ENCODE measurements at regions not wholly inside any gene's neighbourhood (a gene's known extent, or its start where the extent isn't known, plus 50 kb on each side); places are given as distances from the start of the nearest gene placed in this dataset.

DNA sequence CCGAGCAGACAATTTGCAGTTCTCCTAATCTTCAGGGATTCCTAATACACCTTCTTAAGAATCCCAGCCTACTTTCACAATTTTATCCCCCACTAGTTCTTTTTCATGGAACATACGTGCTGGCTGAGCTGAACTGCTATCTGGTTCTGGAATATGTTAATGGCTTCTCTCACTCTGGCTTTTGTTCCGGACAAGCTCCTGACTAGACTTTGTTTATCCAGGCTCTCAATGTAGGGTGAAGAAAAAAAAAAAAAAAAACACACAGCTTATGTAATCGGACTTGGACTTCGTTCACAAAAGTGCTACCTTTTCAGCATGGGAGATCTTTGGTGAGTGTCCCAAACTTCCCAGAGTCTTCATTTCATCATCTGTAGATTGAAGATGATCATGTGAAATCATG is 555.4 kb upstream of the CPEB2 start:
- Histone ChIP-seq H3K36me3 (ENCODE audit: control insufficient read depth in 2 of 3, insufficient read depth in 3 of 3, low read length in 3 of 3) (no peaks in the 10 kb centered on the region), H3K4me1 (ENCODE audit: control insufficient read depth in 2 of 3, insufficient read depth in 2 of 3, low read depth in 1 of 3, low read length in 3 of 3) (no peaks in the 10 kb centered on the region), H3K9me3 (ENCODE audit: control insufficient read depth in 2 of 3, insufficient read depth in 1 of 3, low read length in 3 of 3) (no peaks in the 10 kb centered on the region), H3K27me3 (ENCODE audit: control insufficient read depth, insufficient read depth, low read length) (no peaks in the 10 kb centered on the region), H3K27ac (ENCODE audit: low read depth in 2 of 2, low read length in 2 of 2) (no peak overlapping the region), H3K9ac (ENCODE audit: low read length in 3 of 3) (no peak overlapping the region), H3K4me3 (ENCODE audit: low read length in 3 of 3) (no peak overlapping the region)
- DNase-seq (no peak), FAIRE-seq (no peak)
- TF ChIP-seq, protein P1, sequence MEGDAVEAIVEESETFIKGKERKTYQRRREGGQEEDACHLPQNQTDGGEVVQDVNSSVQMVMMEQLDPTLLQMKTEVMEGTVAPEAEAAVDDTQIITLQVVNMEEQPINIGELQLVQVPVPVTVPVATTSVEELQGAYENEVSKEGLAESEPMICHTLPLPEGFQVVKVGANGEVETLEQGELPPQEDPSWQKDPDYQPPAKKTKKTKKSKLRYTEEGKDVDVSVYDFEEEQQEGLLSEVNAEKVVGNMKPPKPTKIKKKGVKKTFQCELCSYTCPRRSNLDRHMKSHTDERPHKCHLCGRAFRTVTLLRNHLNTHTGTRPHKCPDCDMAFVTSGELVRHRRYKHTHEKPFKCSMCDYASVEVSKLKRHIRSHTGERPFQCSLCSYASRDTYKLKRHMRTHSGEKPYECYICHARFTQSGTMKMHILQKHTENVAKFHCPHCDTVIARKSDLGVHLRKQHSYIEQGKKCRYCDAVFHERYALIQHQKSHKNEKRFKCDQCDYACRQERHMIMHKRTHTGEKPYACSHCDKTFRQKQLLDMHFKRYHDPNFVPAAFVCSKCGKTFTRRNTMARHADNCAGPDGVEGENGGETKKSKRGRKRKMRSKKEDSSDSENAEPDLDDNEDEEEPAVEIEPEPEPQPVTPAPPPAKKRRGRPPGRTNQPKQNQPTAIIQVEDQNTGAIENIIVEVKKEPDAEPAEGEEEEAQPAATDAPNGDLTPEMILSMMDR (IDR thresholded peaks at IDR 0.05; ENCODE audit: borderline replicate concordance, extremely low read depth, insufficient read depth): no peak
- intact Hi-C loops (cut with DNase I): no loop called here

DNA sequence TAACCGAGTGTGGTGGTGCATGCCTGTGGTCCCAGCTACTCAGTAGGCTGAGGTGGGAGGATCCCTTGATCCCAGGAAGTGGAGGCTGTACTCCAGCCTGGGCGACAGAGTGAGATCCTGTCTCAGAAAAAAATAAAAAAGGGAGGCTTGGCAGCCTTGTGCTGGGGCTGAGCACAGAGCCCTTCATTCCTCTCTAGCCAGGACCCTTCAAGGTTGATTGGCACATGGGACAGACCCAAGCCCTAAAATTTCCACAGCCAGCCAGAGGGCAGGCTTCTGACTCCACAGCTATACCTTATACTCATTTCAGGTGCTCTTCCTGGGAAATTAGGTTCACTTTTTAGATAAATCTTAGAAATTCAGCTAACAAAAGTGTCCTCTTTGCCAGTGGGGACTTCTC is 553.0 kb upstream of the CPEB2 start:
- Histone ChIP-seq H3K9me3 (ENCODE audit: control insufficient read depth in 2 of 3, insufficient read depth in 1 of 3, low read length in 3 of 3) (no peaks in the 10 kb centered on the region), H3K27ac (ENCODE audit: low read depth in 2 of 2, low read length in 2 of 2) (no peak overlapping the region), H3K4me3 (ENCODE audit: low read length in 3 of 3) (no peak overlapping the region), H3K4me1 (ENCODE audit: control insufficient read depth in 2 of 3, insufficient read depth in 2 of 3, low read depth in 1 of 3, low read length in 3 of 3) (no peaks in the 10 kb centered on the region), H3K9ac (ENCODE audit: low read length in 3 of 3) (no peak overlapping the region), H3K36me3 (ENCODE audit: control insufficient read depth in 2 of 3, insufficient read depth in 3 of 3, low read length in 3 of 3) (no peaks in the 10 kb centered on the region), H3K27me3 (ENCODE audit: control insufficient read depth, insufficient read depth, low read length) (no peaks in the 10 kb centered on the region)
- intact Hi-C loops (cut with DNase I): no loop called here
- TF ChIP-seq, protein P1 (IDR thresholded peaks at IDR 0.05; ENCODE audit: borderline replicate concordance, extremely low read depth, insufficient read depth): no peak
- DNase-seq: no peak
- no peak for FAIRE-seq

DNA sequence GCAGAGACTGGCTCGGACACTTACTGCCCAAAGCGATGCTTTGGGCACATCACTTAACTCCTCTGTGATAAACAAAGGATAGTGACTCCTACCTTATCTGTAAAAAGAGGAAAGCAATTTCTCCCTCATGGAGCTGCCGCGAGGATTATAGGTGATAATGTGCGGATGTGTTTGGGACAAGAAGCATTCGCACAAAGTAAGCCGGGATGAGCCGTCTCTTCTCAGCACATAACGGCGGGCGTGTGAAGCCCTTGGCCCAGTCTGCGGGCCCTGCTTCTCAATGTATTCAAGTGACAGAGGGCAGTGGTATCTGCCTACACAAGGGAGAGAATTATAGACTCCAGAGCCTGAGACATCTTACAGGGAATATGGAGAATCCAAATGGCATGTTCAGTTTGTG is 550.3 kb upstream of the CPEB2 start:
- DNase-seq: no peak

DNA sequence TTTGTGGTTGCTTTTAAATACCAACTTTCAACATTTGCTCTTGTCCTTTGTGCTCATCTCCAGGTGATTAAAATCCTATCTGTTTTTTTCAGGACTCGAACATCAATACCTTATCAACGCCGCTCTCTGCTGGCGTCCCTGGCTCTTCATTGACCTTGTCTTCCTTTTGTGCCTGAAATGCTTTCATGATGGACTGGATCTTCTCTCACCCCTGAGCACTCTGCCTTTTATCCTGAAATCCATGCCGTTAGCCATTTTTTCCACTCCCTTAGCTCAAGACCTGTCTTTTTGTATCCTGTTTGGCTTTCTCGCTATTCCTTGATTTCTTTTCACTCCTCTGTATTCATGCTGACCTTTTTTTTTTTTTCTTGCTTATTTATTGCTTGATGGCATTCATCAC is 549.5 kb upstream of the CPEB2 start:
- intact Hi-C loops (cut with DNase I): no loop called here

More for the DNA sequence above, 550.3 kb upstream of the CPEB2 start:
- no peaks in the 10 kb centered on the region for H3K36me3 ChIP-seq (ENCODE audit: control insufficient read depth in 2 of 3, insufficient read depth in 3 of 3, low read length in 3 of 3)
- no peaks in the 10 kb centered on the region for H3K27me3 ChIP-seq (ENCODE audit: control insufficient read depth, insufficient read depth, low read length)
- H3K9me3 ChIP-seq (ENCODE audit: control insufficient read depth in 2 of 3, insufficient read depth in 1 of 3, low read length in 3 of 3): no peaks in the 10 kb centered on the region
- intact Hi-C loops (cut with DNase I): no loop called here
- H3K9ac ChIP-seq (ENCODE audit: low read length in 3 of 3): no peak overlapping the region
- H3K27ac ChIP-seq (ENCODE audit: low read depth in 2 of 2, low read length in 2 of 2): no peak overlapping the region
- no peaks in the 10 kb centered on the region for H3K4me1 ChIP-seq (ENCODE audit: control insufficient read depth in 2 of 3, insufficient read depth in 2 of 3, low read depth in 1 of 3, low read length in 3 of 3)
- TF ChIP-seq, protein P1 (IDR thresholded peaks at IDR 0.05; ENCODE audit: borderline replicate concordance, extremely low read depth, insufficient read depth): no peak
- no peak for FAIRE-seq
- H3K4me3 ChIP-seq (ENCODE audit: low read length in 3 of 3): no peak overlapping the region

More for the DNA sequence above, 549.5 kb upstream of the CPEB2 start:
- no peaks in the 10 kb centered on the region for H3K4me1 ChIP-seq (ENCODE audit: control insufficient read depth in 2 of 3, insufficient read depth in 2 of 3, low read depth in 1 of 3, low read length in 3 of 3)
- FAIRE-seq: no peak
- no peaks in the 10 kb centered on the region for H3K27me3 ChIP-seq (ENCODE audit: control insufficient read depth, insufficient read depth, low read length)
- H3K36me3 ChIP-seq (ENCODE audit: control insufficient read depth in 2 of 3, insufficient read depth in 3 of 3, low read length in 3 of 3): no peaks in the 10 kb centered on the region
- H3K4me3 ChIP-seq (ENCODE audit: low read length in 3 of 3): no peak overlapping the region
- TF ChIP-seq, protein P1 (IDR thresholded peaks at IDR 0.05; ENCODE audit: borderline replicate concordance, extremely low read depth, insufficient read depth): no peak
- H3K9ac ChIP-seq (ENCODE audit: low read length in 3 of 3): no peak overlapping the region
- H3K27ac ChIP-seq (ENCODE audit: low read depth in 2 of 2, low read length in 2 of 2): no peak overlapping the region
- H3K9me3 ChIP-seq (ENCODE audit: control insufficient read depth in 2 of 3, insufficient read depth in 1 of 3, low read length in 3 of 3): no peaks in the 10 kb centered on the region
- no peak for DNase-seq
